ENCODE measurements at regions not wholly inside any gene's neighbourhood (a gene's known extent, or its start where the extent isn't known, plus 50 kb on each side); places are given as distances from the start of the nearest gene placed in this dataset.

DNA sequence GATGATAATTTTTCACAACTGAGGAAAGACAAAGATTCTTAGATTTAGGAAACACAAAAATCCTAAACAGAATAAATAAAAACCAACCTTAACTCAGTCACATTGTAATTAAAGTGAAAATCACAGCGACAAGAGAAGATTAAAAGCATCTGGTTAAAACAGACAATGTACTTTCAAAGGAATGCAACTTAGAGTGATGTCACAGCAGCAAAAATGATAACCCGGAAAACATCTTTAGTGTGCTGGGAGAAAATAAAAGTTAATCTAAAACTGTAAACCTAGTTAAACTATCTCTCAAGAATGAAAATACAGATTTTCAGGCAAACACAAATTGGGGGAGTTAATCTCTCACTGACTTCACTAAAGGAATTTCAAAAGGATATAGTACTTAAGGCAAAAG is 76.8 kb upstream of the OGFRL1 start:
- no peaks in the 10 kb centered on the region for H3K27me3 ChIP-seq (ENCODE audit: control insufficient read depth in 2 of 2, insufficient read depth in 2 of 2, low read length in 2 of 2)
- Mint-ChIP-seq H3K4me1 (no peaks in the 10 kb centered on the region), H3K4me3 (no peak overlapping the region), H3K9me3 (peaks cover 0 to 1% (median 0%) of the 10 kb centered on the region in 7 donors), H3K27me3 (ENCODE audit: low read depth in 3 of 3) (no peaks in the 10 kb centered on the region), H3K36me3 (no peaks in the 10 kb centered on the region), H3K27ac (no peak overlapping the region)
- no peak overlapping the region for H3K4me3 ChIP-seq (replicated peaks in 1 of 3; ENCODE audit: low read depth in 2 of 3, low read length in 3 of 3)
- H3K27ac ChIP-seq (ENCODE audit: low read depth in 1 of 2, low read length in 2 of 2), result no peak overlapping the region
- H3K9ac ChIP-seq (ENCODE audit: insufficient read depth, low read length, poor library complexity, severe bottlenecking), result no peak overlapping the region
- H3K4me1 ChIP-seq (ENCODE audit: control insufficient read depth in 1 of 2, insufficient read depth in 2 of 2, low read length in 2 of 2), result no peaks in the 10 kb centered on the region
- H3K4me2 ChIP-seq (replicated peaks; ENCODE audit: extremely low read depth, low read length, poor library complexity, severe bottlenecking), result no peak overlapping the region
- H2AFZ ChIP-seq (ENCODE audit: insufficient read depth, low read depth, low read length, poor library complexity, severe bottlenecking), result no peak overlapping the region
- no peaks in the 10 kb centered on the region for H3K9me3 ChIP-seq (replicated peaks in 1 of 2; ENCODE audit: control insufficient read depth in 1 of 2, insufficient read depth in 1 of 2, low read length in 2 of 2)
- DNase-seq, result no peak
- intact Hi-C loops (cut with micrococcal nuclease), result no loop called here
- no peaks in the 10 kb centered on the region for H3K36me3 ChIP-seq (replicated peaks in 1 of 2; ENCODE audit: control insufficient read depth in 1 of 2, insufficient read depth in 2 of 2, low read length in 2 of 2)
- no peaks in the 10 kb centered on the region for H4K20me1 ChIP-seq (ENCODE audit: insufficient read depth, low read length)
- TF ChIP-seq, protein P1, sequence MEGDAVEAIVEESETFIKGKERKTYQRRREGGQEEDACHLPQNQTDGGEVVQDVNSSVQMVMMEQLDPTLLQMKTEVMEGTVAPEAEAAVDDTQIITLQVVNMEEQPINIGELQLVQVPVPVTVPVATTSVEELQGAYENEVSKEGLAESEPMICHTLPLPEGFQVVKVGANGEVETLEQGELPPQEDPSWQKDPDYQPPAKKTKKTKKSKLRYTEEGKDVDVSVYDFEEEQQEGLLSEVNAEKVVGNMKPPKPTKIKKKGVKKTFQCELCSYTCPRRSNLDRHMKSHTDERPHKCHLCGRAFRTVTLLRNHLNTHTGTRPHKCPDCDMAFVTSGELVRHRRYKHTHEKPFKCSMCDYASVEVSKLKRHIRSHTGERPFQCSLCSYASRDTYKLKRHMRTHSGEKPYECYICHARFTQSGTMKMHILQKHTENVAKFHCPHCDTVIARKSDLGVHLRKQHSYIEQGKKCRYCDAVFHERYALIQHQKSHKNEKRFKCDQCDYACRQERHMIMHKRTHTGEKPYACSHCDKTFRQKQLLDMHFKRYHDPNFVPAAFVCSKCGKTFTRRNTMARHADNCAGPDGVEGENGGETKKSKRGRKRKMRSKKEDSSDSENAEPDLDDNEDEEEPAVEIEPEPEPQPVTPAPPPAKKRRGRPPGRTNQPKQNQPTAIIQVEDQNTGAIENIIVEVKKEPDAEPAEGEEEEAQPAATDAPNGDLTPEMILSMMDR (IDR thresholded peaks at IDR 0.05), result no peak
- WGBS (ENCODE audit: insufficient coverage), result no CpG with 5 or more reads among the region's 2 CpGs
- H3K79me2 ChIP-seq (ENCODE audit: insufficient read depth, low read length), result no peaks in the 10 kb centered on the region

DNA sequence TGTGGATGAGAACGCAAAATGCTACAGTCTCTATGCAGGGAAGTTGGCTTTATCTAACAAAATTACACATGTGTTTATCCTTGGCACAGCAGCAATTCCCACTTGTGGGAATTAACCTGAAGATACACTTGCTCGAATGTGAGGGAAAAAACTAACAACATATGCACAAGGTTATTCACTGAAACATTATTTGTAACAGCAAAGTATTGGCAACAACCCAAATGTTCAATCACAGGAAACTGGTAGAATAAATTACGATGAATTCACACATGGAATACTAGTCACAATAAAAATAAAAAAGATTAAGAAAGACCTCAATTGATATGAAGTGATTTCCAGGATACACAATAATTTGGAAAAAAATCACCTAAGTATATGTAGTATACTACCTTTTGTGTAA is 68.1 kb upstream of the OGFRL1 start:
- Mint-ChIP-seq H3K9me3 (no peaks in the 10 kb centered on the region), H3K27me3 (ENCODE audit: low read depth in 3 of 3) (peaks cover 0 to 3% (median 0%) of the 10 kb centered on the region in 3 donors), H3K36me3 (no peaks in the 10 kb centered on the region), H3K4me1 (no peaks in the 10 kb centered on the region), H3K27ac (no peak overlapping the region), H3K4me3 (no peak overlapping the region)
- Histone ChIP-seq H3K36me3 (replicated peaks in 1 of 2; ENCODE audit: control insufficient read depth in 1 of 2, insufficient read depth in 2 of 2, low read length in 2 of 2) (no peaks in the 10 kb centered on the region), H3K4me3 (replicated peaks in 1 of 3; ENCODE audit: low read depth in 2 of 3, low read length in 3 of 3) (no peak overlapping the region), H3K27me3 (ENCODE audit: control insufficient read depth in 2 of 2, insufficient read depth in 2 of 2, low read length in 2 of 2) (no peaks in the 10 kb centered on the region), H3K27ac (ENCODE audit: low read depth in 1 of 2, low read length in 2 of 2) (no peak overlapping the region), H2AFZ (ENCODE audit: insufficient read depth, low read depth, low read length, poor library complexity, severe bottlenecking) (no peak overlapping the region), H3K9ac (ENCODE audit: insufficient read depth, low read length, poor library complexity, severe bottlenecking) (no peak overlapping the region), H4K20me1 (ENCODE audit: insufficient read depth, low read length) (no peaks in the 10 kb centered on the region), H3K79me2 (ENCODE audit: insufficient read depth, low read length) (no peaks in the 10 kb centered on the region), H3K4me2 (replicated peaks; ENCODE audit: extremely low read depth, low read length, poor library complexity, severe bottlenecking) (no peak overlapping the region), H3K9me3 (replicated peaks in 1 of 2; ENCODE audit: control insufficient read depth in 1 of 2, insufficient read depth in 1 of 2, low read length in 2 of 2) (no peaks in the 10 kb centered on the region), H3K4me1 (ENCODE audit: control insufficient read depth in 1 of 2, insufficient read depth in 2 of 2, low read length in 2 of 2) (no peaks in the 10 kb centered on the region)
- intact Hi-C loops (cut with micrococcal nuclease), result no loop called here
- TF ChIP-seq, protein P1 (IDR thresholded peaks at IDR 0.05), result no peak
- no CpG with 5 or more reads among the region's 3 CpGs for WGBS (ENCODE audit: insufficient coverage)
- DNase-seq, result no peak
